Liver (tissue), 3 donors: ENCODE measurements at regions not wholly inside any gene's neighbourhood (a gene's known extent, or its start where the extent isn't known, plus 50 kb on each side); places are given as distances from the start of the nearest gene placed in this dataset.

Experiments used
- GABPA ChIP-seq, 2 donors: IDR thresholded peaks in 1 of 2; conservative IDR thresholded peaks in 1 of 2; 2 replicates each; pipeline ENCODE4 v1.6.1; 2016; ENCODE audit warnings: antibody characterized with exemption in 2 of 2, mild to moderate bottlenecking in 1 of 2, moderate library complexity in 1 of 2
- NR2F2 ChIP-seq: IDR thresholded peaks from 2 replicates; pipeline ENCODE4 v1.6.1; 2016; ENCODE audit warnings: antibody characterized with exemption
- RAD21 ChIP-seq, 2 donors: IDR thresholded peaks; 2 replicates each; pipeline ENCODE4 v1.6.1; 2016; ENCODE audit warnings: antibody characterized with exemption in 2 of 2, mild to moderate bottlenecking in 2 of 2
- RXRA ChIP-seq, 2 donors: IDR thresholded peaks; 2 replicates each; pipeline ENCODE4 v1.6.1; 2017 to 2018; ENCODE audit warnings: antibody characterized with exemption in 2 of 2, mild to moderate bottlenecking in 1 of 2
- SP1 ChIP-seq: IDR thresholded peaks from 2 replicates; pipeline ENCODE4 v1.6.1; 2018; ENCODE audit warnings: antibody characterized with exemption, mild to moderate bottlenecking
- TAF1 ChIP-seq: conservative IDR thresholded peaks from 2 replicates; pipeline ENCODE4 v1.6.1; 2016; ENCODE audit warnings: antibody characterized with exemption, mild to moderate bottlenecking
- YY1 ChIP-seq: IDR thresholded peaks from 2 replicates; pipeline ENCODE4 v1.6.1; 2016; ENCODE audit warnings: antibody characterized with exemption, mild to moderate bottlenecking
- ZBTB33 ChIP-seq: IDR thresholded peaks from 2 replicates; pipeline ENCODE4 v1.6.1; 2016; ENCODE audit warnings: antibody characterized with exemption
- TF ChIP-seq, protein P1 (sequence below): IDR thresholded peaks from 2 replicates; pipeline ENCODE4 v1.6.1; 2016; ENCODE audit warnings: antibody characterized with exemption, mild to moderate bottlenecking
- TF ChIP-seq, protein P2 (sequence below): fragments of 150-350 bp; IDR thresholded peaks from 2 replicates; pipeline ENCODE4 v1.5.1; 2017; ENCODE audit warnings: improper control_type of control experiment, low read depth, low read length; ENCODE audit not compliant: missing input control
- donor health status: healthy.
- donor health status: healthy.

DNA sequence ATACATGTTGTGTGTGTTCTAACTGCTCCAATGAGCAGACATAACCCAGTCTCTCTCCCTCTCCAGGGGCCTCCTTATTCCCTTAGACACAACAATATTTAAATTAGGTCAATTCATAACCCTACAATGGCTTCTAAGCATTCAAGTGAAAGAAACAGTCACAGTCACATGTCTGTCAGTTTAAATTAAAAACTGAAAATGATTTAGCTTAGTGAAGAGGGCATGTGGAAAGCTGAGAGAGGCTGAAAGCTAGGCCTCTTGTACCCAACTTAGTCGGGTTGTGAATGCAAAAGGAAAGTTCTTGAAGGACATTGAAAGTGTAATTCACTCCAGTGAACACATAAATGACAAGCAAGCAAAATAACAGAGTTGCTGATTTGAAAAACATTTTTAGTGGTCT lies 1519.6 kb downstream of the OTOL1 start:
- TF ChIP-seq, protein P1, sequence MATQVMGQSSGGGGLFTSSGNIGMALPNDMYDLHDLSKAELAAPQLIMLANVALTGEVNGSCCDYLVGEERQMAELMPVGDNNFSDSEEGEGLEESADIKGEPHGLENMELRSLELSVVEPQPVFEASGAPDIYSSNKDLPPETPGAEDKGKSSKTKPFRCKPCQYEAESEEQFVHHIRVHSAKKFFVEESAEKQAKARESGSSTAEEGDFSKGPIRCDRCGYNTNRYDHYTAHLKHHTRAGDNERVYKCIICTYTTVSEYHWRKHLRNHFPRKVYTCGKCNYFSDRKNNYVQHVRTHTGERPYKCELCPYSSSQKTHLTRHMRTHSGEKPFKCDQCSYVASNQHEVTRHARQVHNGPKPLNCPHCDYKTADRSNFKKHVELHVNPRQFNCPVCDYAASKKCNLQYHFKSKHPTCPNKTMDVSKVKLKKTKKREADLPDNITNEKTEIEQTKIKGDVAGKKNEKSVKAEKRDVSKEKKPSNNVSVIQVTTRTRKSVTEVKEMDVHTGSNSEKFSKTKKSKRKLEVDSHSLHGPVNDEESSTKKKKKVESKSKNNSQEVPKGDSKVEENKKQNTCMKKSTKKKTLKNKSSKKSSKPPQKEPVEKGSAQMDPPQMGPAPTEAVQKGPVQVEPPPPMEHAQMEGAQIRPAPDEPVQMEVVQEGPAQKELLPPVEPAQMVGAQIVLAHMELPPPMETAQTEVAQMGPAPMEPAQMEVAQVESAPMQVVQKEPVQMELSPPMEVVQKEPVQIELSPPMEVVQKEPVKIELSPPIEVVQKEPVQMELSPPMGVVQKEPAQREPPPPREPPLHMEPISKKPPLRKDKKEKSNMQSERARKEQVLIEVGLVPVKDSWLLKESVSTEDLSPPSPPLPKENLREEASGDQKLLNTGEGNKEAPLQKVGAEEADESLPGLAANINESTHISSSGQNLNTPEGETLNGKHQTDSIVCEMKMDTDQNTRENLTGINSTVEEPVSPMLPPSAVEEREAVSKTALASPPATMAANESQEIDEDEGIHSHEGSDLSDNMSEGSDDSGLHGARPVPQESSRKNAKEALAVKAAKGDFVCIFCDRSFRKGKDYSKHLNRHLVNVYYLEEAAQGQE = no peak
- TF ChIP-seq ZBTB33 (no peak), TAF1 (no peak), RAD21 (IDR thresholded peaks at IDR 0.05) (no peak), NR2F2 (no peak), SP1 (no peak), GABPA (IDR thresholded peaks at IDR 0.05 in 1 of 2, conservative IDR thresholded peaks at IDR 0.05 in 1 of 2) (no peak), YY1 (no peak), RXRA (IDR thresholded peaks at IDR 0.05) (no peak)
- TF ChIP-seq, protein P2, sequence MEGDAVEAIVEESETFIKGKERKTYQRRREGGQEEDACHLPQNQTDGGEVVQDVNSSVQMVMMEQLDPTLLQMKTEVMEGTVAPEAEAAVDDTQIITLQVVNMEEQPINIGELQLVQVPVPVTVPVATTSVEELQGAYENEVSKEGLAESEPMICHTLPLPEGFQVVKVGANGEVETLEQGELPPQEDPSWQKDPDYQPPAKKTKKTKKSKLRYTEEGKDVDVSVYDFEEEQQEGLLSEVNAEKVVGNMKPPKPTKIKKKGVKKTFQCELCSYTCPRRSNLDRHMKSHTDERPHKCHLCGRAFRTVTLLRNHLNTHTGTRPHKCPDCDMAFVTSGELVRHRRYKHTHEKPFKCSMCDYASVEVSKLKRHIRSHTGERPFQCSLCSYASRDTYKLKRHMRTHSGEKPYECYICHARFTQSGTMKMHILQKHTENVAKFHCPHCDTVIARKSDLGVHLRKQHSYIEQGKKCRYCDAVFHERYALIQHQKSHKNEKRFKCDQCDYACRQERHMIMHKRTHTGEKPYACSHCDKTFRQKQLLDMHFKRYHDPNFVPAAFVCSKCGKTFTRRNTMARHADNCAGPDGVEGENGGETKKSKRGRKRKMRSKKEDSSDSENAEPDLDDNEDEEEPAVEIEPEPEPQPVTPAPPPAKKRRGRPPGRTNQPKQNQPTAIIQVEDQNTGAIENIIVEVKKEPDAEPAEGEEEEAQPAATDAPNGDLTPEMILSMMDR = no peak
